BJ (cell line): ENCODE measurements at regions not wholly inside any gene's neighbourhood (a gene's known extent, or its start where the extent isn't known, plus 50 kb on each side); places are given as distances from the start of the nearest gene placed in this dataset.

Experiments
- CTCF ChIA-PET: fragments of 350-600 bp; formaldehyde crosslinking; extraction: SDS; loops from one replicate; lab custom pipeline; 2021; ENCODE audit warnings: antibody characterized with exemption, inconsistent platforms; lab: Yijun Ruan, JAX
- POLR2A ChIA-PET: fragments of 300-600 bp; sonication (Branson Sonifier 250); formaldehyde crosslinking; extraction: SDS; loops from one replicate; lab custom pipeline; 2021; ENCODE audit warnings: antibody characterized with exemption; lab: Charles Lee
- DNase-seq: peaks from one replicate; pipeline ENCODE4 v3.0.0-alpha.2; 2011; ENCODE audit warnings: low read depth
- H3K27me3 ChIP-seq: 2 replicates; pipeline ENCODE4 v1.6.0; 2011; ENCODE audit warnings: low read length; ENCODE audit not compliant: control insufficient read depth, insufficient read depth
- H3K36me3 ChIP-seq: 2 replicates; pipeline ENCODE4 v1.5.1; 2011; ENCODE audit warnings: low read length; ENCODE audit not compliant: control insufficient read depth, insufficient read depth
- H3K4me3 ChIP-seq: 2 replicates; pipeline ENCODE4 v1.5.1; 2011; ENCODE audit warnings: low read depth, mild to moderate bottlenecking, control low read depth, low read length
- TF ChIP-seq, protein P1 (sequence below): IDR thresholded peaks from 2 replicates; pipeline ENCODE4 v1.5.1; 2011; ENCODE audit warnings: low read depth, mild to moderate bottlenecking, control low read depth, inconsistent platforms, low read length, moderate library complexity; ENCODE audit not compliant: insufficient read depth

DNA sequence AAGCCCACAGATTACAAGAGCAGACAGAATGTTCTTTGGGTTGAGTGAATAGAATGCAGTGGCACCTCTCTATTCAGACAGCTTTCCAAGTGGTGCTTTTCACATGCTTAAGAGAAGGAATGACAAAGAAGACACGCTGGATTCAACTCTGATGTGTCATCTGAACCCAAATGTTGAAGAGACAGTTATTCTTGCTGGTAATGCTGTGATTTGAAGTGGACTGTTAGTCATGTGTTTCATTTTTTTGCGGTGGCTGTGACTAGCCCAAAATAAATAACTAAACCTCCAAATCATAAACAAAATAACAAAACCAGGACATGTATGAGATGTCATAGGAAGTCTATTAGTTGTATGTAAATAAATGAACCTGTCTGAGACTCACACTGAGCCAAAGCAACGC lies 391.8 kb upstream of the PRICKLE1 start:
- TF ChIP-seq, protein P1, sequence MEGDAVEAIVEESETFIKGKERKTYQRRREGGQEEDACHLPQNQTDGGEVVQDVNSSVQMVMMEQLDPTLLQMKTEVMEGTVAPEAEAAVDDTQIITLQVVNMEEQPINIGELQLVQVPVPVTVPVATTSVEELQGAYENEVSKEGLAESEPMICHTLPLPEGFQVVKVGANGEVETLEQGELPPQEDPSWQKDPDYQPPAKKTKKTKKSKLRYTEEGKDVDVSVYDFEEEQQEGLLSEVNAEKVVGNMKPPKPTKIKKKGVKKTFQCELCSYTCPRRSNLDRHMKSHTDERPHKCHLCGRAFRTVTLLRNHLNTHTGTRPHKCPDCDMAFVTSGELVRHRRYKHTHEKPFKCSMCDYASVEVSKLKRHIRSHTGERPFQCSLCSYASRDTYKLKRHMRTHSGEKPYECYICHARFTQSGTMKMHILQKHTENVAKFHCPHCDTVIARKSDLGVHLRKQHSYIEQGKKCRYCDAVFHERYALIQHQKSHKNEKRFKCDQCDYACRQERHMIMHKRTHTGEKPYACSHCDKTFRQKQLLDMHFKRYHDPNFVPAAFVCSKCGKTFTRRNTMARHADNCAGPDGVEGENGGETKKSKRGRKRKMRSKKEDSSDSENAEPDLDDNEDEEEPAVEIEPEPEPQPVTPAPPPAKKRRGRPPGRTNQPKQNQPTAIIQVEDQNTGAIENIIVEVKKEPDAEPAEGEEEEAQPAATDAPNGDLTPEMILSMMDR, result no peak
- CTCF ChIA-PET, result no interaction called here
- Histone ChIP-seq H3K4me3 (no peak overlapping the region), H3K27me3 (no peaks in the 10 kb centered on the region), H3K36me3 (no peaks in the 10 kb centered on the region)
- POLR2A ChIA-PET, result no interaction called here
- peak; percentile 11 for DNase-seq

DNA sequence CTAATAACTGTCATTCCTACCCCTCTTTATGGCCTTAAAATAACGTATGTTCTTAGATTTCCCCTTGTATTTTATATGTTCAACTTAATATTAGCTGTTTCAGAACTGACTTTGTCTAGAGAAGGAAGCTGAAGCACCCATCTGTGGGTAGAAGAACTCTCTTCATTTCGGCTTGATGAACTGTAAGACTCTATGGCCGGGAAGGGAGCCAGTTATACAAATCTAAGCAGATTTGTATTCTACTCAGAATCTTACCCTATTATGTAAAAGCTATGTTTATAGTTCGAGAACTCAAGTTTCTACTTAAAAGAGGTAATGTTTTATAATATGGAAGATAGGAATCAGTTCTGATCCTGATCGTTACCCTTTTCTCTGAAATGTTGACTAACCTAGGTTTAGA lies 390.9 kb upstream of the PRICKLE1 start:
- no peak for DNase-seq
- H3K27me3 ChIP-seq, result no peaks in the 10 kb centered on the region
- H3K36me3 ChIP-seq, result no peaks in the 10 kb centered on the region
- ChIA-PET CTCF (no interaction called here), POLR2A (no interaction called here)
- TF ChIP-seq, protein P1, result no peak
- H3K4me3 ChIP-seq, result no peak overlapping the region

DNA sequence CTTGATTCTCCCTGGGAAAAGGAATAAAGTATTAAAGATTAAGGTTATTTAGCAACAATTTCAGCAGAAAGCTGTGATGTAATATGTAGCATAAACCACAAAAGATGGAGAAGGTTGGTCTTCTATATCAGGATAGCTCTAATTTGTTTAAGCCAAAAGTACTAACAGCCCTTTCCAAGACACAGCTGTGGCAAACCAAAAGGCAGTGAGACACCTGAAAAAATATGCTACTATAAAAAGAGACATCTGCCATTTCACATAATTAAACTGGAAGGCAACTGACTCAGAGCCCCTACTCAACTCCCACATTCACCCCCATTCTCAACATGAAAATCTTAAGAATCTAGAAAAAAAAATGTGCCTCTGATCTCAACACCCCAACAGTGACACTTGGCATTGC lies 390.2 kb upstream of the PRICKLE1 start:
- Histone ChIP-seq H3K36me3 (no peaks in the 10 kb centered on the region), H3K4me3 (no peak overlapping the region), H3K27me3 (no peaks in the 10 kb centered on the region)
- DNase-seq, result no peak
- TF ChIP-seq, protein P1, result no peak
- ChIA-PET POLR2A (no interaction called here), CTCF (no interaction called here)

DNA sequence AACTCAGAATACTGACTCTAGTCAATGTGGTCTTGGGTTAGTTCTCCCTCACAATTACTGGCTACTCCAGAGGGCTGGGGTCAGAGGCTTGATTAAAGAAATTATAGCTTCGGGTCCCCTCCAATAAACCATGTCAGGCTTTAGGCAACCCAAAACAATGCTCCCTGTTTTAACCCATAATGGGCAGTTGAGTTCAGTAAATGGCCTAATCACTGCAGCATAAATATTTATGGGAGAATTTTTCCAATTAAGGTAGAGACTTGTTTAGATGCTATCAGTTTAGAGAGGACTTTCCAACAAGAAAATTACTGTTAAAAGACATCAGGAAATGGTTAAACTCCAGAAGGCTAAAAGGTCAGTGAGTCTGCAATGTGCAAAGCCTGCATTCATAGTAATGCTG lies 389.2 kb upstream of the PRICKLE1 start:
- H3K36me3 ChIP-seq, result no peaks in the 10 kb centered on the region
- H3K4me3 ChIP-seq, result no peak overlapping the region
- H3K27me3 ChIP-seq, result no peaks in the 10 kb centered on the region
- ChIA-PET POLR2A (no interaction called here), CTCF (no interaction called here)
- DNase-seq, result no peak
- TF ChIP-seq, protein P1, result no peak

DNA sequence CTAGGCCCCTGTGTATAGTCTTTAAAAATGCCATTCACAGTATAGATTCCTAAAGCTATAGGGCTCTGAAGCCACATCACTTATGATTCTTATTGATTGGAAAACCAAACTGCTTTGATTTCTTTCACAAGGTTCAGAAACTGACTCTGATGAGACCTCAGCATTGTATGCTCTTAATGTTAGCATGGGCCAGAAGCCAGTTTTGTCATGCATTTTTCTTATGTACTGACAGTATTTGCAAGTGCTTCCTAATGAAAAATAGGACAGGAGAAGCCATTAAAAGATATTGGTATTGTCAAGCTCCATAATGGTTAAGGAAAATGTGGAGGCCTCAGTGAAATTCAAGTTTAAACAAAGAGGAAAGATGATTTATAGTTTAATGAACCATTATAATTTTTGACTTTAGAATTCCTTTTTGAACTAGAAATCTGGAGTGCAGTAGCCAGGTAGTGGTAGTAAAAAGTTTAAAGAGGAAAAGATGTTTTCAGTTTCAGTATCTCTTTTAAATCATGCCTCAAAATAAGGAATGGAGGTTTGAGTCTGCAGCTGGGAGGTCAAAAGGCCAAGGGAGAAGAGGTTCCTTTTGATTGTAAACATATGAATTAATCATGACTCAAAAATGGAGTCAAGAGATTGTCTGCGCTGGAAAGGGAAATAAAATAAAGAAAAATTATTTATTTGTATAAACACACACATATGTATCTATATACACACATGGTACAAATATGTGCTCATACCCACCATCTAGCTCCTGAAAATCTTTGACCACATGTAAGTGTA lies 388.1 kb upstream of the PRICKLE1 start:
- TF ChIP-seq, protein P1, result no peak
- ChIA-PET POLR2A (no interaction called here), CTCF (no interaction called here)
- peak; percentile 12 for DNase-seq
- Histone ChIP-seq H3K4me3 (no peak overlapping the region), H3K27me3 (no peaks in the 10 kb centered on the region), H3K36me3 (no peaks in the 10 kb centered on the region)
